ENCODE measurements at regions not wholly inside any gene's neighbourhood (a gene's known extent, or its start where the extent isn't known, plus 50 kb on each side); places are given as distances from the start of the nearest gene placed in this dataset.

DNA sequence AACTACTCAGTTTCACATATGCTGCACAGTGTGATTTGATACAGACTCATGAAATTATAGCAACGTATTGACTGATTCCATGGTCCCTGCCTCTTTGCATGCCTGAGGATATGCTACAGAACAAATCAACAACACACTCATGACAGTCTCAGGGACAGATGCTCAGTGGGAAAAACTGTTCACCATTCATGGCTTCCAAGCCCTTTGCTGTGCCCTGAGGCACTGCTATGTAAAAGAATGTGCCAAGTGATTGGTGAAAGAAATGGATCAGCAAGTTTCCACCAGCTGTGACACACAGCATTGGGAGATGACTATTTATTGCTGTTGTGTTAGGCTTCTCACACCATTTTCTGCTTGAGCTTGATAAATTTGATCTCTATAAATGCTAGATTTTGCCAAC lies 825.6 kb upstream of the INTU start:
- TF ChIP-seq, protein P1, sequence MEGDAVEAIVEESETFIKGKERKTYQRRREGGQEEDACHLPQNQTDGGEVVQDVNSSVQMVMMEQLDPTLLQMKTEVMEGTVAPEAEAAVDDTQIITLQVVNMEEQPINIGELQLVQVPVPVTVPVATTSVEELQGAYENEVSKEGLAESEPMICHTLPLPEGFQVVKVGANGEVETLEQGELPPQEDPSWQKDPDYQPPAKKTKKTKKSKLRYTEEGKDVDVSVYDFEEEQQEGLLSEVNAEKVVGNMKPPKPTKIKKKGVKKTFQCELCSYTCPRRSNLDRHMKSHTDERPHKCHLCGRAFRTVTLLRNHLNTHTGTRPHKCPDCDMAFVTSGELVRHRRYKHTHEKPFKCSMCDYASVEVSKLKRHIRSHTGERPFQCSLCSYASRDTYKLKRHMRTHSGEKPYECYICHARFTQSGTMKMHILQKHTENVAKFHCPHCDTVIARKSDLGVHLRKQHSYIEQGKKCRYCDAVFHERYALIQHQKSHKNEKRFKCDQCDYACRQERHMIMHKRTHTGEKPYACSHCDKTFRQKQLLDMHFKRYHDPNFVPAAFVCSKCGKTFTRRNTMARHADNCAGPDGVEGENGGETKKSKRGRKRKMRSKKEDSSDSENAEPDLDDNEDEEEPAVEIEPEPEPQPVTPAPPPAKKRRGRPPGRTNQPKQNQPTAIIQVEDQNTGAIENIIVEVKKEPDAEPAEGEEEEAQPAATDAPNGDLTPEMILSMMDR (IDR thresholded peaks at IDR 0.05) = no peak
- TF ChIP-seq EP300 (IDR thresholded peaks at IDR 0.05) (no peak), POLR2AphosphoS5 (IDR thresholded peaks at IDR 0.05) (no peak), POLR2A (IDR thresholded peaks at IDR 0.05) (no peak)
